WTC11 (cell line): ENCODE measurements at regions not wholly inside any gene's neighbourhood (a gene's known extent, or its start where the extent isn't known, plus 50 kb on each side); places are given as distances from the start of the nearest gene placed in this dataset.

Source experiments
- ATAC-seq: fragments of 200-7000 bp; cut with Tn5 transposase; 2 replicates; pipeline ENCODE4 v1.10.0; 2021; ENCODE audit warnings: mild to moderate bottlenecking, moderate library complexity
- CTCF ChIA-PET: fragments of 300-600 bp; sonication (Branson Sonifier 250); formaldehyde crosslinking; loops from one replicate; lab custom pipeline; 2021; ENCODE audit warnings: antibody characterized with exemption; lab: Charles Lee
- POLR2A ChIA-PET: fragments of 350-600 bp; sonication (Branson Sonifier 250); formaldehyde crosslinking; loops from one replicate; lab custom pipeline; 2021; ENCODE audit warnings: antibody characterized with exemption; lab: Charles Lee
- DNase-seq: peaks from one replicate; pipeline ENCODE4 v3.0.0; 2021; ENCODE audit warnings: low spot score
- H3K27ac Mint-ChIP-seq: 2 replicates; pipeline ENCODE4 v1.8.0; 2021; ENCODE audit warnings: mixed read lengths
- H3K27me3 Mint-ChIP-seq: 2 replicates; pipeline ENCODE4 v1.8.0; 2021; ENCODE audit warnings: low read depth, mild to moderate bottlenecking, moderate library complexity, mixed read lengths
- H3K36me3 Mint-ChIP-seq: 2 replicates; pipeline ENCODE4 v1.8.0; 2021; ENCODE audit warnings: mixed read lengths
- H3K4me1 Mint-ChIP-seq: 2 replicates; pipeline ENCODE4 v1.8.0; 2022; ENCODE audit warnings: mixed read lengths
- H3K4me3 Mint-ChIP-seq: 2 replicates; pipeline ENCODE4 v1.8.0; 2021; ENCODE audit warnings: mild to moderate bottlenecking, moderate library complexity, mixed read lengths
- H3K9me3 Mint-ChIP-seq: 2 replicates; pipeline ENCODE4 v1.8.0; 2021; ENCODE audit warnings: mixed read lengths
- AR ChIP-seq: fragments of 250-450 bp; sonication (Bioruptor Pico); IDR thresholded peaks from 2 replicates; pipeline ENCODE4 v1.9.0; 2021; ENCODE audit warnings: mild to moderate bottlenecking
- ARID4B ChIP-seq: sonication (generic); formaldehyde crosslinking; IDR thresholded peaks from 2 replicates; pipeline ENCODE4 v1.8.0; 2023; ENCODE audit warnings: missing genetic modification reagents, mild to moderate bottlenecking, borderline replicate concordance
- ATF1 ChIP-seq: sonication (generic); formaldehyde crosslinking; IDR thresholded peaks from 2 replicates; pipeline ENCODE4 v1.8.1; 2023; ENCODE audit warnings: mild to moderate bottlenecking, moderate library complexity, missing genetic modification reagents
- CBFB ChIP-seq: sonication (generic); formaldehyde crosslinking; IDR thresholded peaks from 2 replicates; pipeline ENCODE4 v1.8.1; 2022; ENCODE audit warnings: mild to moderate bottlenecking, low read depth, missing genetic modification reagents
- ELF4 ChIP-seq: sonication (generic); formaldehyde crosslinking; IDR thresholded peaks from 2 replicates; pipeline ENCODE4 v1.8.1; 2022; ENCODE audit warnings: low read depth, mild to moderate bottlenecking, moderate library complexity, missing genetic modification reagents
- ESRRA ChIP-seq: sonication (generic); formaldehyde crosslinking; IDR thresholded peaks from 2 replicates; pipeline ENCODE4 v1.8.1; 2022; ENCODE audit warnings: mild to moderate bottlenecking, missing genetic modification reagents, borderline replicate concordance
- GABPB1 ChIP-seq: sonication (generic); formaldehyde crosslinking; IDR thresholded peaks from 2 replicates; pipeline ENCODE4 v1.8.1; 2023; ENCODE audit warnings: mild to moderate bottlenecking, missing genetic modification reagents
- GRHL2 ChIP-seq: fragments of 250-450 bp; sonication (Bioruptor Pico); IDR thresholded peaks from 2 replicates; pipeline ENCODE4 v1.8.0; 2022; ENCODE audit warnings: mild to moderate bottlenecking, moderate library complexity; ENCODE audit not compliant: insufficient replicate concordance, severe bottlenecking
- HMGXB4 ChIP-seq: sonication (generic); formaldehyde crosslinking; IDR thresholded peaks from 2 replicates; pipeline ENCODE4 v1.8.1; 2023; ENCODE audit warnings: mild to moderate bottlenecking, moderate library complexity, missing genetic modification reagents
- MLX ChIP-seq: sonication (generic); formaldehyde crosslinking; IDR thresholded peaks from 2 replicates; pipeline ENCODE4 v1.8.1; 2023; ENCODE audit warnings: mild to moderate bottlenecking, missing genetic modification reagents, moderate library complexity
- NFATC4 ChIP-seq: fragments of 250-450 bp; sonication (Bioruptor Pico); IDR thresholded peaks from 2 replicates; pipeline ENCODE4 v1.9.0; 2021; ENCODE audit warnings: mild to moderate bottlenecking
- NR1H2 ChIP-seq: sonication (generic); formaldehyde crosslinking; IDR thresholded peaks from 2 replicates; pipeline ENCODE4 v1.9.0; 2021; ENCODE audit warnings: mild to moderate bottlenecking, moderate library complexity, missing genetic modification reagents
- NR3C1 ChIP-seq: sonication (generic); formaldehyde crosslinking; conservative IDR thresholded peaks from 2 replicates; pipeline ENCODE4 v1.8.1; 2023; ENCODE audit warnings: low read depth, mild to moderate bottlenecking, missing genetic modification reagents
- USF1 ChIP-seq: sonication (generic); formaldehyde crosslinking; IDR thresholded peaks from 2 replicates; pipeline ENCODE4 v1.8.0; 2022; ENCODE audit warnings: mild to moderate bottlenecking, missing genetic modification reagents
- ZMAT4 ChIP-seq: fragments of 250-450 bp; sonication (Bioruptor Pico); IDR thresholded peaks from 2 replicates; pipeline ENCODE4 v1.9.0; 2021; ENCODE audit warnings: mild to moderate bottlenecking
- ZNF232 ChIP-seq: sonication (generic); formaldehyde crosslinking; IDR thresholded peaks from 2 replicates; pipeline ENCODE4 v1.8.0; 2022; ENCODE audit warnings: mild to moderate bottlenecking, missing genetic modification reagents
- ZNF532 ChIP-seq: fragments of 250-450 bp; sonication (Bioruptor Pico); IDR thresholded peaks from 2 replicates; pipeline ENCODE4 v1.9.0; 2021; ENCODE audit warnings: mild to moderate bottlenecking, borderline replicate concordance
- ZNF671 ChIP-seq: fragments of 250-450 bp; sonication (Bioruptor Pico); IDR thresholded peaks from 2 replicates; pipeline ENCODE4 v1.8.0; 2021; ENCODE audit warnings: mild to moderate bottlenecking

- Mint-ChIP-seq H3K4me3 (no peak overlapping the region), H3K9me3 (peaks cover 41% of the 10 kb centered on the region), H3K4me1 (peaks cover 10% of the 10 kb centered on the region), H3K27ac (no peak overlapping the region), H3K27me3 (no peaks in the 10 kb centered on the region; the same call in 1 of the 2 replicates), H3K36me3 (peaks cover 7% of the 10 kb centered on the region)
- CTCF ChIA-PET, result interaction anchor here (1.0 kb wide), 1 partner anchor 146 kb away, joined by 4 read pairs; no protein-coding TSS in a partner anchor
- POLR2A ChIA-PET, result no interaction called here
- no peak for DNase-seq
- TF ChIP-seq GABPB1 (CRISPR knock-in tag) (no peak), ESRRA (CRISPR knock-in tag) (no peak), AR (CRISPR knock-in tag) (no peak), USF1 (no peak), ZMAT4 (CRISPR knock-in tag) (no peak), ELF4 (CRISPR knock-in tag) (no peak), ZNF671 (CRISPR knock-in tag) (no peak), ZNF532 (no peak), NFATC4 (CRISPR knock-in tag) (no peak), CBFB (CRISPR knock-in tag) (no peak), MLX (CRISPR knock-in tag) (no peak), GRHL2 (CRISPR knock-in tag) (no peak)
- ATAC-seq, result peak; percentile 36; the same call in 1 of the 2 replicates
Observed at GRCh38 chr7:98531717-98532116, 85.4 kb upstream of the NPTX2 start.

GRCh38 chr7:98528079-98528478 is 89.0 kb upstream of the NPTX2 start:
- DNase-seq, result no peak
- peaks cover 10% of the 10 kb centered on the region for H3K4me1 Mint-ChIP-seq
- CTCF ChIA-PET, result no interaction called here
- TF ChIP-seq ARID4B (no peak), NR3C1 (CRISPR knock-in tag) (no peak), NR1H2 (CRISPR knock-in tag) (no peak), HMGXB4 (CRISPR knock-in tag) (no peak), ATF1 (CRISPR knock-in tag) (no peak), ZNF232 (CRISPR knock-in tag) (no peak)
- no peak for ATAC-seq
- H3K27ac Mint-ChIP-seq, result no peak overlapping the region
- peaks cover 55% of the 10 kb centered on the region for H3K9me3 Mint-ChIP-seq
- peaks cover 10% of the 10 kb centered on the region for H3K27me3 Mint-ChIP-seq
- H3K36me3 Mint-ChIP-seq, result peaks cover 17% of the 10 kb centered on the region
- POLR2A ChIA-PET, result no interaction called here
- no peak overlapping the region for H3K4me3 Mint-ChIP-seq
